K562 (cell line): ENCODE measurements at regions not wholly inside any gene's neighbourhood (a gene's known extent, or its start where the extent isn't known, plus 50 kb on each side); places are given as distances from the start of the nearest gene placed in this dataset.

Source experiments
- ATAC-seq: fragments of 200-7000 bp; cut with Tn5 transposase; 3 replicates; pipeline ENCODE4 v1.9.1; 2020; ENCODE audit warnings: moderate library complexity
- BruUV-seq: library from RNA; stranded (reverse); fragments of 400-500 nt; replicated peaks from 2 replicates; lab custom pipeline; 2021; lab: Mats Ljungman, UMichigan
- CTCF ChIA-PET: fragments of 300-600 bp; formaldehyde crosslinking; extraction: SDS; loops from one replicate; lab custom pipeline; 2021; ENCODE audit warnings: low intra/inter-chr PET ratio; lab: Yijun Ruan, JAX
- POLR2A ChIA-PET: fragments of 300-600, 350-650 bp; sonication (Branson Sonifier 250); formaldehyde crosslinking; extraction: SDS; loops from one replicate; lab custom pipeline; 2021; ENCODE audit warnings: antibody characterized with exemption, inconsistent platforms; lab: Yijun Ruan, JAX
- DNase-seq, 4 experiments: peaks; one replicate each; pipeline versions ENCODE4 v3.0.0 to v3.0.0-alpha.2; 2011 to 2018; ENCODE audit warnings: low spot score in 3 of 4, mixed read lengths in 3 of 4; ENCODE audit errors: extremely low read depth in 1 of 4
- FAIRE-seq: peaks from 2 replicates; lab custom pipeline; 2011; peaks lifted over from hg19 to GRCh38; lab: Jason Lieb, UNC
- H2AFZ ChIP-seq: 2 replicates; pipeline ENCODE4 v1.6.0; 2011; ENCODE audit warnings: low read depth, low read length, control low read depth, inconsistent platforms
- H3K27ac ChIP-seq: fragments of 200-600 bp; 3 replicates; pipeline ENCODE4 v1.8.0; 2011; ENCODE audit warnings: low read depth, mild to moderate bottlenecking, control low read depth, inconsistent platforms, low read length, moderate library complexity, mixed read lengths; ENCODE audit errors: extremely low read depth
- H3K27me3 ChIP-seq, 2 experiments: fragments of 300-600 bp in 1 of 2; 2 replicates in 1 of 2; 3 replicates in 1 of 2; pipeline versions ENCODE4 v1.6.0 to v1.8.0; 2011; ENCODE audit warnings: inconsistent platforms in 2 of 2, low read length in 2 of 2, mild to moderate bottlenecking in 1 of 2, mixed read lengths in 1 of 2, moderate library complexity in 1 of 2; ENCODE audit not compliant: control insufficient read depth in 2 of 2, insufficient read depth in 2 of 2
- H3K36me3 ChIP-seq: fragments of 300-600 bp; 3 replicates; pipeline ENCODE4 v1.8.0; 2011; ENCODE audit warnings: mild to moderate bottlenecking, low read length, inconsistent platforms; ENCODE audit not compliant: control insufficient read depth, insufficient read depth
- H3K4me1 ChIP-seq, 2 experiments: fragments of 200-600 bp in 1 of 2; replicated peaks in 1 of 2; 2 replicates in 1 of 2; 3 replicates in 1 of 2; pipeline versions ENCODE4 v1.5.1 to v1.8.0; 2011; ENCODE audit warnings: inconsistent platforms in 2 of 2, low read length in 2 of 2, mild to moderate bottlenecking in 1 of 2, mixed read lengths in 1 of 2, moderate library complexity in 1 of 2; ENCODE audit not compliant: control insufficient read depth in 2 of 2, insufficient read depth in 2 of 2
- H3K4me2 ChIP-seq: 2 replicates; pipeline ENCODE4 v1.6.1; 2011; ENCODE audit warnings: low read length, control low read depth, inconsistent platforms, mixed read lengths; ENCODE audit not compliant: insufficient read depth
- H3K4me3 ChIP-seq: fragments of 200-600 bp; sonication (generic), shearing (Covaris generic); 2 replicates; pipeline ENCODE4 v1.5.1; 2016; ENCODE audit warnings: control low read depth, inconsistent platforms
- H3K79me2 ChIP-seq: fragments of 200-600 bp; 3 replicates; pipeline ENCODE4 v1.8.0; 2011; ENCODE audit warnings: low read length, inconsistent platforms; ENCODE audit not compliant: control insufficient read depth, insufficient read depth
- H3K9ac ChIP-seq, 2 experiments: 2 replicates each; pipeline versions ENCODE4 v1.6.0 to v1.6.1; 2011; ENCODE audit warnings: low read depth in 2 of 2, low read length in 2 of 2, control low read depth in 1 of 2, inconsistent platforms in 1 of 2, mild to moderate bottlenecking in 1 of 2, mixed read lengths in 1 of 2; ENCODE audit not compliant: insufficient read depth in 1 of 2
- H3K9me1 ChIP-seq: one replicate; pipeline ENCODE4 v1.6.0; 2011; ENCODE audit warnings: inconsistent platforms, mild to moderate bottlenecking, low read length, moderate library complexity; ENCODE audit not compliant: control insufficient read depth, insufficient read depth
- H3K9me3 ChIP-seq: replicated peaks from 2 replicates; pipeline ENCODE4 v1.5.1; 2011; ENCODE audit warnings: low read depth, low read length, inconsistent platforms; ENCODE audit not compliant: control insufficient read depth, insufficient read depth
- H4K20me1 ChIP-seq: replicated peaks from 2 replicates; pipeline ENCODE4 v1.6.1; 2011; ENCODE audit warnings: low read length, inconsistent platforms, mixed read lengths; ENCODE audit not compliant: control insufficient read depth, insufficient read depth
- CXXC5 ChIP-seq: fragments of 250-450 bp; sonication (Bioruptor Pico); IDR thresholded peaks from 2 replicates; pipeline ENCODE4 v1.8.0; 2022; ENCODE audit warnings: inconsistent platforms, mild to moderate bottlenecking, moderate library complexity
- ELF2 ChIP-seq: fragments of 250-450 bp; sonication (Bioruptor Pico); IDR thresholded peaks from 2 replicates; pipeline ENCODE4 v1.5.0; 2021; ENCODE audit warnings: mild to moderate bottlenecking
- HIVEP1 ChIP-seq: fragments of 250-450 bp; sonication (Bioruptor Pico); IDR thresholded peaks from 2 replicates; pipeline ENCODE4 v1.4.0; 2020; ENCODE audit warnings: mild to moderate bottlenecking
- JUN ChIP-seq, 2 experiments: sonication (generic) in 1 of 2; formaldehyde crosslinking in 1 of 2; IDR thresholded peaks; 2 replicates each; pipeline versions ENCODE4 v1.6.1 to v1.8.0; 2012 to 2022; ENCODE audit warnings: borderline replicate concordance in 2 of 2, mild to moderate bottlenecking in 2 of 2, improper control_type of control experiment in 1 of 2, low read depth in 1 of 2, low read length in 1 of 2, missing genetic modification reagents in 1 of 2
- LEF1 ChIP-seq: fragments of 450-650 bp; IDR thresholded peaks from 2 replicates; pipeline ENCODE4 v1.6.1; 2016; ENCODE audit warnings: mild to moderate bottlenecking
- MAZ ChIP-seq, 2 experiments: fragments of 450-650 bp in 1 of 2; sonication (generic) in 1 of 2; formaldehyde crosslinking; IDR thresholded peaks in 1 of 2; conservative IDR thresholded peaks in 1 of 2; 2 replicates each; pipeline versions ENCODE4 v1.4.0 to v1.5.0; 2020; ENCODE audit warnings: mild to moderate bottlenecking in 1 of 2, missing genetic modification reagents in 1 of 2
- NBN ChIP-seq: fragments of 450-650 bp; IDR thresholded peaks from 2 replicates; pipeline ENCODE4 v1.6.1; 2016; ENCODE audit warnings: low read depth, mild to moderate bottlenecking
- NCOA1 ChIP-seq: fragments of 450-650 bp; IDR thresholded peaks from 2 replicates; pipeline ENCODE4 v1.6.1; 2016; ENCODE audit warnings: low read depth
- OTX1 ChIP-seq: fragments of 450-650 bp; formaldehyde crosslinking; IDR thresholded peaks from 2 replicates; pipeline ENCODE4 v1.4.0; 2022; ENCODE audit warnings: mild to moderate bottlenecking
- RFX1 ChIP-seq: fragments of 450-650 bp; IDR thresholded peaks from 2 replicates; pipeline ENCODE4 v1.6.1; 2016; ENCODE audit warnings: mild to moderate bottlenecking, moderate library complexity
- TAF15 ChIP-seq: fragments of 200-400 bp; formaldehyde crosslinking; IDR thresholded peaks from 2 replicates; pipeline ENCODE4 v1.6.1; 2017; ENCODE audit warnings: mild to moderate bottlenecking, low read depth, low read length, moderate library complexity
- whole genome bisulfite sequencing: fragments of 100-300 bp; shearing (Covaris generic); methylation state at CpG from one replicate; pipeline ENCODE4 v1.1.6; 2016; ENCODE audit warnings: low coverage, mixed read lengths; ENCODE audit not compliant: insufficient coverage; ENCODE audit errors: missing lambda C conversion rate; 5-methylcytosine and 5-hydroxymethylcytosine counted together
- in situ Hi-C: fragments of 300-500 bp; cut with MboI; formaldehyde crosslinking; loops from 4 replicates; pipeline ENCODE4 v1.15.0; 2018; ENCODE audit warnings: inconsistent platforms, mixed read lengths
- intact Hi-C: fragments of 100-400 bp; cut with micrococcal nuclease; formaldehyde crosslinking; loops from 2 replicates; pipeline ENCODE4 v1.14.2; 2022
- TF ChIP-seq, protein P1 (sequence below): fragments of 200-800 bp; sonication (Bioruptor generic); IDR thresholded peaks from 2 replicates; pipeline ENCODE4 v1.6.1; 2017; ENCODE audit warnings: missing genetic modification characterization, missing compliant biosample characterization
- TF ChIP-seq, protein P2 (sequence below): fragments of 250-450 bp; sonication (Bioruptor Pico); IDR thresholded peaks from 2 replicates; pipeline ENCODE4 v1.5.1; 2021; ENCODE audit warnings: mild to moderate bottlenecking
- TF ChIP-seq, protein P3 (sequence below): fragments of 250-450 bp; sonication (Bioruptor Pico); IDR thresholded peaks from 2 replicates; pipeline ENCODE4 v1.5.0; 2021; ENCODE audit warnings: mild to moderate bottlenecking, moderate library complexity

DNA sequence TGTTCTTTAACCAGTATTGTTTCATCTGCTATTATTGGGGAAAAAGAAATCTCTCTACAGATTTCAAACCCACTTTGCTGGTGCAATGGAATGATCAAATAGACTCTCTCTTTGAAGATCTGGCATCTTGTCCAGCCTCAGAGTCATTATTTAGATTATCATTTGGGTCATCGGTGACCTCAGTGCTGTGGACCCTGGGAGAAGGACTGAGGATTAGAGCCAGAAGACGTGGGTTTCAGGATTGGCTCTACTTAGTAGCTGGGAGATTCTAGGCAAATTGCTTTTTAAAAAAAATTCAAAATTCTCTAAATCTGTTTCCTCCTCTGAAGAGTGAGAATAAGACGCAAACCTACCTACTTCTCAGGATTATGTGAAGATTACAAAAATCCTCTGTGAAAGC lies 107.6 kb upstream of the CTAGE1 start:
- no peak for TF ChIP-seq HIVEP1 (CRISPR knock-in tag)
- no peak for TF ChIP-seq RFX1
- no peak for TF ChIP-seq TAF15
- TF ChIP-seq NBN = no peak
- TF ChIP-seq, protein P1, sequence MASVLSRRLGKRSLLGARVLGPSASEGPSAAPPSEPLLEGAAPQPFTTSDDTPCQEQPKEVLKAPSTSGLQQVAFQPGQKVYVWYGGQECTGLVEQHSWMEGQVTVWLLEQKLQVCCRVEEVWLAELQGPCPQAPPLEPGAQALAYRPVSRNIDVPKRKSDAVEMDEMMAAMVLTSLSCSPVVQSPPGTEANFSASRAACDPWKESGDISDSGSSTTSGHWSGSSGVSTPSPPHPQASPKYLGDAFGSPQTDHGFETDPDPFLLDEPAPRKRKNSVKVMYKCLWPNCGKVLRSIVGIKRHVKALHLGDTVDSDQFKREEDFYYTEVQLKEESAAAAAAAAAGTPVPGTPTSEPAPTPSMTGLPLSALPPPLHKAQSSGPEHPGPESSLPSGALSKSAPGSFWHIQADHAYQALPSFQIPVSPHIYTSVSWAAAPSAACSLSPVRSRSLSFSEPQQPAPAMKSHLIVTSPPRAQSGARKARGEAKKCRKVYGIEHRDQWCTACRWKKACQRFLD (CRISPR knock-in tag) = no peak
- TF ChIP-seq OTX1 (CRISPR knock-in tag) = no peak
- TF ChIP-seq, protein P2, sequence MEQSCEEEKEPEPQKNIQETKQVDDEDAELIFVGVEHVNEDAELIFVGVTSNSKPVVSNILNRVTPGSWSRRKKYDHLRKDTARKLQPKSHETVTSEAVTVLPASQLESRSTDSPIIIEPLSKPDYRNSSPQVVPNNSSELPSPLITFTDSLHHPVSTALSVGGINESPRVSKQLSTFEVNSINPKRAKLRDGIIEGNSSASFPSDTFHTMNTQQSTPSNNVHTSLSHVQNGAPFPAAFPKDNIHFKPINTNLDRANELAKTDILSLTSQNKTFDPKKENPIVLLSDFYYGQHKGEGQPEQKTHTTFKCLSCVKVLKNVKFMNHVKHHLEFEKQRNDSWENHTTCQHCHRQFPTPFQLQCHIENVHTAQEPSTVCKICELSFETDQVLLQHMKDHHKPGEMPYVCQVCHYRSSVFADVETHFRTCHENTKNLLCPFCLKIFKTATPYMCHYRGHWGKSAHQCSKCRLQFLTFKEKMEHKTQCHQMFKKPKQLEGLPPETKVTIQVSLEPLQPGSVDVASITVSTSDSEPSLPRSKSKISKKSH (CRISPR knock-in tag) = no peak
- TF ChIP-seq NCOA1 = no peak
- TF ChIP-seq ELF2 (CRISPR knock-in tag) = no peak
- TF ChIP-seq CXXC5 (CRISPR knock-in tag) = no peak
- TF ChIP-seq LEF1 = no peak
- TF ChIP-seq, protein P3, sequence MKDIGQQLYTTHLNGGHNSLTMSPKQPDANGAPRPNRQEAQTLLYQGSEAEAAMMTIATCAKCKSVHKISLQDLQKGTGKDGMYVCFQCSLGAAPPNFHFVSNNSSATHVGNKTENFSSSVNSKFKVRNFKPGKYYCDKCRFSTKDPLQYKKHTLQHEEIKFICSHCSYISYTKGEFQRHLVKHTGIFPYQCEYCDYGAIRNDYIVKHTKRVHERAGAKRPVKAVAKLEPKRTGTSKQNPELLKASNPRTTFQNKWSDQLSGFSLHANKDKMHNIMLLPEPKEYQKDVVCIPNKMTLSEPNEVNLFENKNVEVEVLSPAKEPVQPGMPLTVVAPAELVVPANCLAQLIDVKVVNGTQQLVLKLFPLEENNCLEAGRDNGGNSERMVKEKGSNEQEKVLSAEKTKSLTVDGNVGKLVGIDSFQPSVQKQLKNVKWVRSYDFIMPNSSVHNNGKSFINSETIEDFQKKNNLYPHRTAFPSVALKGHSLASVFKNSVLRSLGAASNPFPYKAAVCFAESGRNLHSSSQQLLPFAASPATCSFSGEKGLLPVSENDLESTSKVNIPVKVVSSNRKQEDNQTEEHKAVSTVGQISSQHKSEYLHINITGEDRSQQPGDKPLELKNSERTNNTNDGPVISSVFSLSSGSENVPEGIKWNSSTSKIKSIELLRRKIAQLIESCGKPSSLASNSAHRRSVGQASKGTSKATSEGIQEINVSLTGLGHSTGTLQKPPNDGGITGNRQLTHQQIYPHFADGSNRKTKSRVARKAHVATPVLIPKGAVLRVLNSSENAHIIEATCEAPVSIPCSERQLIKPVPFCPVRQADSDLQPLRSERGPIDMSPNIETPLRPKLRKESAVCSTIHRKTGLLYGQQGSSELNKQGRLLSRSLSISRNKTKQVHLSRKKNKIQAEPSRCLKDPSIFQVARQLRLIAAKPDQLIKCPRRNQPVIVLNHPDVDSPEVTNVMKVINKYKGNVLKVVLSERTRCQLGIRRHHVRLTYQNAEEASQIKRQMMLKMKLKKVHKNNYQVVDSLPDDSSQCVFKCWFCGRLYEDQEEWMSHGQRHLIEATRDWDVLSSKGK (CRISPR knock-in tag) = no peak
- TF ChIP-seq JUN (IDR thresholded peaks at IDR 0.05; ENCODE audit: borderline replicate concordance, low read depth, low read length) = no peak
- TF ChIP-seq JUN (CRISPR knock-in tag; IDR thresholded peaks at IDR 0.05; ENCODE audit: borderline replicate concordance) = no peak
- no peak for TF ChIP-seq MAZ (CRISPR knock-in tag; conservative IDR thresholded peaks at IDR 0.05 in 1 of 2, IDR thresholded peaks at IDR 0.05 in 1 of 2)
- Histone ChIP-seq H3K36me3 (no peaks in the 10 kb centered on the region), H3K4me3 (no peak overlapping the region), H4K20me1 (no peaks in the 10 kb centered on the region), H3K9me1 (no peaks in the 10 kb centered on the region), H2AFZ (no peak overlapping the region), H3K9ac (no peak overlapping the region), H3K79me2 (no peaks in the 10 kb centered on the region), H3K27me3 (peaks cover 16 to 17% of the 10 kb centered on the region in 2 experiments; a peak in 3 of 5 replicates), H3K27ac (no peak overlapping the region), H3K4me1 (peaks cover 0 to 4% of the 10 kb centered on the region in 2 experiments; a peak in 1 of 5 replicates), H3K9me3 (no peaks in the 10 kb centered on the region), H3K4me2 (no peak overlapping the region)
- FAIRE-seq = no peak
- CTCF ChIA-PET = no interaction called here
- intact Hi-C loops (no loop called here), in situ Hi-C loops (no loop called here)
- no peak for DNase-seq
- POLR2A ChIA-PET = no interaction called here
- ATAC-seq = no peak
- 4% methylated on average over 3 of the region's 3 CpGs for WGBS
- BruUV-seq = no TSS peak
